ENCODE measurements at regions not wholly inside any gene's neighbourhood (a gene's known extent, or its start where the extent isn't known, plus 50 kb on each side); places are given as distances from the start of the nearest gene placed in this dataset.

DNA sequence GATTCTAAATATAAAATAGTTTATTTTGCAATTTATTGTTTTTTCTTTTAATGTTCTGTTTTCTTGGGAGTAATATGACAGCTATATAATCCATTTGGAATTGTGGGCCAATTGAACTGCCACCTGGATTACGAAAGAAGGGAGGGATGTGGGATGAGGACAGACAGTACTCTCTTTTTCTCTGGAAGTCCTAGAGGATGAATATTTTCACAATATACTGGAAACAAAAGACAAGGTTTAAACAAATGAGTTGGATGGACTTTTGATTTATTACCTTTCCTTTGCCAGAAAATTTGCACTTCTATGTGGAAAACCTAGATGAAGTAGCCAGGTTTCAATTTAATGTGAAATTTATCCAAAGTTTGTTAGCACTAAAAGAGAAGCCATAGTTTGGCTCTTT lies 325.5 kb upstream of the IMPG1 start:
- TF ChIP-seq CTCF (conservative IDR thresholded peaks at IDR 0.05), result no peak
- no peak for TF ChIP-seq EZH2 (IDR thresholded peaks at IDR 0.05; ENCODE audit: low read depth)
